Hindlimb muscle (tissue), 1 donor: ENCODE measurements at regions not wholly inside any gene's neighbourhood (a gene's known extent, or its start where the extent isn't known, plus 50 kb on each side); places are given as distances from the start of the nearest gene placed in this dataset.

Experiments used
- DNase-seq: peaks from one replicate; pipeline ENCODE4 v3.0.0-alpha.2; 2013

DNA sequence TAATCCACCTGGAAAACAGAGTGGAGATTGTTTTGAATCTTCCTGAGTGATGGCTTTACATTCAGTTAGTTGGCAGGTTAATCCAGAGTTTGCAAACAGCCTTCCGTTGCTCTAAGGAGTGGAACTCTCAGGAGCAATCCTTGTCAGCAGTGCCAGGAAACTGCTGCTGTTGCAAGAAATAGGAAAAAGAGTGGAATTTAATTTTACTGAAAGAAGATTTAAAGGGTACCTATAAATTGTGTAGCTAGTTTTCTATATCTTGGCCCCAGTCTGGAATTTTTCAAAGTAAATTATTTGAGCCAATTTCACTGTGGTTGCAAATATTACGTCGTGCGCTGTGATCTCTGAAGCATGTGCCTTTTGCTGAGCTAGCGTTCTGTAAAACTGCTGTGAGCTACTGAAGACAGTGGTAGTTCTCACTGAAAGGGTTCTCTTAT, 55.5 kb upstream of the SLC5A12 start:
- peak; percentile 86 for DNase-seq

DNA sequence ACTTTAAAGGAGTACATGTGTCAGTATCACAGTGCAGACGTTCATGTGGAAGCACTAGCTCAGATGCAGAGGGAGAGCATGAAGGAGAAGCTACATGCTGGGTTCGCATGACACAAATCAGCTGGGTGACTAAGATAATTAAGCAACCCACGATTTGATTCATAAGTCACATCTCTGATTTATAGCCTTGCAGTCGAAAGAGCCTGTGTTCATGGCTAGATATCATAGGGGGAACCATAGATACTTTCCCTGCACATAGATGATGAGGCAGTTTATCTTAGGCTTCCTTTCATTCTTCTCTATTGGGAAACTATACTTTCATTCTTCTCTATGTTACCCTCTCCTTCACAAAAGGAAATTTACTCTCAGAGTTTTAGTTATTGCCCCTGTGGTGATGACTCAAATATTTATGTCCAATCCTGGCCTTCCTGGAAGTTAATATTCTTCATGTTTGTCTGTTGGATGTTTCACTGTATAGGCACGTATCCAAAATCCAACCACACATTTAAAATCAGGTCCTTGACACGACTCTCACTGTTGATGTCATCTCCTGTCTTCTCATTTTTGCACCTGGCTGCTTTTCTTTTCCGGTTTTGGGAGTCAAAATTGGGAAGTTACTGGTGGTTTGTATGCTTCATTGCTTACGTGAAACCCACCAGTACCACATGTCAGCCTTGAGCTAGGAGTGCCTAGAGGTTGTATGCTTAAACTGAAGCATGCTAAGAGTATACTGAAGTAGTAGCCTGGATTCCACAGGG, 56.3 kb upstream of the SLC5A12 start:
- DNase-seq: peak; percentile 45

DNA sequence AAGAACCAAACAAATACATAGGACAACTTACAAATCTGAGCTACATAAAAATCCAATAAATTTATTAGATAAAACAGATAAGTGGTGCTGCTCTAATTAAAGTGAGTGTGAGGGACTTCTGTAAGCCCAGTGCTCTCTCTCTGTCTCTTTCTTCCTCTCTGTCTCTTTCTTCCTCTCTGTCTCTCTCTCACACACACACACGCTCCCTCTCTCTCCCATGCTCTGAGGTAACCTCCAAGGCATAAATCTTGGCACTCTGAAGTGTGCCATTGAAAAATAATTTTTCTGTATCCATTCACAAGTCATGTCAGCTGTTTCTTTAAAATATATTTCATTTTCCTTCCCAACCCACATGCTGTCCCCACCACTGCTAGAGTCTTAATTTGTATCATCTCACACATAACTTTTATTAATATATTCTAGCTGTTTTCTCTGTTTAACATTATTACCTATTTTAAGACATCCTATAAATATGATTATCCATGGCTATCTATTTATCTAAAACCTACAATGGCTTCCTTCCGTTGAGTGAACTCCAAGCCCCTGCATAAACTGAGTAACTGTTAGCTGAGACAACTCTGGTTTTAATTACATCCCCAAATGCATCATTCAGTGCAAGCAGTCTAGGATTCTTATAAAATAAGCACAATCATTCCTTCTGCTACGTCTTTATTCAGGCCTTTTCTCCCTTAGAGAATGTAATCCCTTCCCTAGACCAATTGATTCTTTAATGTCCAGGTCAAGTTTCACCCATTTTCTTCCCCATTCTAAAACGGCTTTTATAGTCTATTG, 57.4 kb upstream of the SLC5A12 start:
- no peak for DNase-seq

DNA sequence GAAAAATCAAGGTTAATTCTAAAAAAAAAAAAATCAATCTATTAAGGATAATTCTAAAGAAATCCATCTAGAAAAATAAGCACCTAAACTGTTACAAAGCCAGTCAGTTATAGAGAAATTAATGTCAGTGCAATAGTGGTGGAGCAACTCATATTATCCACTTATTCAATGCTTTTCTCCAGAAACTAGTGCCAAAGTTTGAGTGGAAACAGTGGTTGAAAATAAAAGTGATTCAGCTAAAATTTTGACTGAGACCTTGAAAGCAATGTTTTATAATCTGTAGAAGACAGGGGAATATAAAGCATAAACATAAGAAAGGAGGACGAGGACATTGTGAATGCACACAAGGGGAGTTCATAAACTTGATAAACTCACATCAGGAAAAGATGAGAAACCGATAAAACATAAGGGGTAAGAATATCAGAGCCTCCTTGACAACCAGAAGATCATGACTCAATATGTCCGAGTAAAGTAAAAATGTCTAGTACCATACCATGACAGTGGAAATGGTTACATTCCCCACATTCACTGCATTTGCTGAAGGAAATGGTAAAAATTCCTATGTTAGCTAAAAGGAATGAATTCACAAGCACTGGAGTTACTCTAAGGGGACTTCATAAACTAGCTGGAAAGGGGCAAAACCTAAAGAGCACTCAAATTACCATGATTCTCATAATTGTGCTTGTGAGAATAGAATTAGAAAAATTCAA, 58.7 kb upstream of the SLC5A12 start:
- no peak for DNase-seq

DNA sequence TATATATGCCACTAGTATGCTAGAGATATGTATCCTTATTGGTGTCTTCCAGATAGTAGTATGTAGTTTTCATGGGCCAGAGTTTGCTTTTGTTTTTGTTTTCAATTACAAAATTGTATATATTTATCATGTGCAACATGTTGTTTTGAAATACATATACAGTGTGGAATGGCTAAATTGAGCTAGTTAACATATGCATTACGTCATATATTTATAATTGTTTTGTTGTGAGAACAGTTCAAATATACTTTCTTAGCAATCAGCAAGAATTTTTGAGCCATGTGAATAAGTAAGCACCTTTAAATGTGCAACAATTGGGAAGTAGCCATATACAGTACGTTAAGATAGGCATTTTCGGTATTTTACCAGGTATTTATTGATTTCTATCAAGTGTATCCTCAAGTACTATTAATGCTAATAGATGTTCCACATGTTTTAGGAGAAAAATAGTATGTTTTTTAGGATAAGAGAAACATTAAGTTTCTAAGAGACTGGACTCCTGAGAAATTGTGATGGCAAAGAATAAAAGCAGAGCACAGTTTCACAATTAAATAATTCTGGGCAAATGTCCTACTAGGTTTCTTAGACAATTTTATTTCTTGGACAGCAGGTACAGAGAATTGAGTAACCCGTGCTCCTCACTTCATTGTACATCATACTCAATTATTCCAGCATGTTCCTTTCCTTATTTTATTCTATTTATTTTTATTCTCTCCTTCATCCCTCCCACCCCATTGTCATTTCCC, 60.5 kb upstream of the SLC5A12 start:
- peak; percentile 51 for DNase-seq

DNA sequence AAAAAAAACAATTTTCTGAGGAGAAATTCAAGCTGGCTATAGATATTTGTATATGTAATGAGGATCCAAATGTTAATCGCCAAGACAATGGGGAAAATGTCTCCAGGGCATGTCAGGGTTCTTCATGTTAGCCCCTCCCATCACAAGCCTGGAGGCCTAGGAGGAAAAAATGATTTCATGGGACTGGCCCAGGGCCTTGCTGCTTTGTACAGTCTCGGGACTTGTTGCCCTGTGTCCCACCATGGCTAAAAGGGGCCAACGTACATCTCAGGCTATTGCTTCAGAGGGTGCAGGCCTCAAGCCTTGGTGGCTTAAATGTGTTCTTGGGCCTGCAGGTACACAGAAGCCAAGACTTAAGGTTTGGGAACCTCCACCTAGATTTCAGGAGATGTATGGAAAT, 62.1 kb upstream of the SLC5A12 start:
- DNase-seq: no peak

DNA sequence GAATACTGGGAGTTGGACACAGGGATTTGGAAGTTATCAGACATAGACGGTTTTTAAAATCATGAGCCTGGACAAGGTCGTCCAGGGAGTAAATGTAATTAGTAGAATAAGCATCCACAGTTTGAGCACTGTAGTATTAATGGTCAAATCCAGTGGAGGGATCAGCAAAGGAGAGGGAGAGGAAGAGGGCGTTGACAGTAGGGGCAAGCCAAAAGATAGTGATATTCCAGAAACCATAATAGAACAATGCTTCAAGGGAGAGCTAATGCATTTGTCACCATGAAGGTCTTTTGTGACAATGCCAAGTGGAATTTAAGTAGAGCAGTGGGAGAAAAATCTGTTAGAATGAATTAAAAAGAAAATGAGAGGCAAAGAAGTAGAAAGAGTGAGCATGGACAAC, 68.9 kb upstream of the SLC5A12 start:
- DNase-seq: no peak

DNA sequence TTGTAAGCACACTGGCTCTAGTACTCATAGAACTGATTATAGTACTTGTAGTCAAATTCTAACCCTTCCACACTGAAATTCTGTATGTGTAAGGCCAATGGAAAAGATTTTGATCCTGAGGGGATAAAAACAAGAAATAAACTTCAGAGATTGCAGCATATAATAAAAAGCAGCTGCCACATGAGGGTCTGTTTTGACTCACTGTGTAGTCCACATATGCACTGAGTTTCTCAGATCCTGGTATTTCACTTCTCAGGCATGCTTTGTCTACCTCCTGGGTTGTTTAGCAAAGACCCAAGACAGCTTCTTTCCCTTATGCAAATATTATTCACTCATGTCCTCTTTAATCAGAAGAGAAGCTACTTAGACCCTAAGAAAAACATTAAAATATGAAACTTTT, 71.1 kb upstream of the SLC5A12 start:
- DNase-seq: no peak

DNA sequence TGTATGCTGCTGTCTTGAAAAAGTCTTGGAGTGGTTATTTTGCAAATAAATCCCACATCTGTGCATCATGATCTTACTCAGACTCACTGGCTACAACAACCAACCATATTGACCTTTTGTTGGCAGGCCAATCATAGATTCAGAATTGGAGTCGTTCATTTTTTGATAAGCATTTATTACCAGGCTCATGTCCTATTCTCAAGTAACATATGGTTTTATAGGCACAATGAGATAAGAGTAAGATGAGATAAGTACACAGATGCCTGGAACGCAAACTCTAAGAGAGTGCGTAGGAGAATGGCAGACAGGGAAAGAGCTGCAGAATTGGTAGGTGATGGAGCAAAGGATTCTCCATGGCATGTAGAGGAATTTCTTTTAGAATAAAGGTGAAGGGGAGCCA, 71.6 kb upstream of the SLC5A12 start:
- no peak for DNase-seq

DNA sequence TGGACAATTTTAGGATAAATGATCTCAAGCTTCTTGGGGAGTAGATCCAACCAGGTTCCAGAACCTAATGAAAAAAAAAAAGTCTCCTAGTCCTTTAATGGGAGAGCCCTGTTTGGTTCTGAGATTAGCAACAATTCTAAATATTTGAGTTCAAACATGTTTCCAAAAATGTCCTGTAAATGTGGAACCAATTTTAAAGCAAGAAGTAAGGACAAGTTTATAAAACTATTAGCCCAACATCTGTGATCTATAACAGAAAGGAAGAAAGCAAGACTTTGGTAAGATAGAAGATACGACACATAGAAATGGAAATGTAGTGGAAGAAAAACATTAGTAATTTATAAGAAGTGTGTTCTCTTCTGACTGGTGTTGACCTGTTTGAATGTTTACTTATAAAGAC, 79.7 kb upstream of the SLC5A12 start:
- DNase-seq: no peak

DNA sequence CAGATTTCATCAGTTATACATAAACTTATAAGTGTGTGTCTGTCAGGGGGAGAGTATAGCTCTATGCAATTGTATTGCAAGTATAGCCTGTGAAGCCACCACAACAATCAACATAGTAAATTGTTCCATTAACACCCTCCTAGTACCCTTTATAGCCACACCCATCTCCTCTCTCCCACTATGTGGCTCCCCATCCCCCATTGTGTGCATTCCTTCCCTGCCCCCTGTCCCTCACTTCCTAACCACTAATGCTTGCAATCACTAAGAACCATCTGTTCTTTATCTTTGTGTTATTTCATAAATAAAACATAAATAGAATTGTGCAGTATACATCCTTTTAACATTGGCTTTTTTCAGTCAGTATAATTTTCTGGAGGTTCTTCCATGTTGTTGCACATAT, 83.1 kb upstream of the SLC5A12 start:
- no peak for DNase-seq

DNA sequence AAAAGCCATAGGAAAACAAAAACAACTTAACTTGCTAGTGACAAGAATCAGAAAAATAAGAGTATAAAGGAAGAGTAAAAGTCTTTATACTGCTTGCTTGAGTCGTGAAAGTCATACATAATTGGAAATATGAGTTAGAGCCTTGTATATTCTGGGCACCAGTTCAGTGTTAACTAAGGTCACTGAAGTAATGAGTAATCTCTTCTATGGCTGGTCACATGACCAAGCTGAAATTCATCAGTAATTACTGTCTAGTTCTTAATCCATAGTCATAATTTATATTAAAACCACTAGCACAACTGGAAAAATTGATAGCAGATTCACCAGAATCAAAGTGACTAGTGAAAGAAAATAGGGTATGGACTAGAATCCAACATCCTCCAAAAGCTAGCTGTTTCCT, 84.4 kb upstream of the SLC5A12 start:
- DNase-seq: no peak

DNA sequence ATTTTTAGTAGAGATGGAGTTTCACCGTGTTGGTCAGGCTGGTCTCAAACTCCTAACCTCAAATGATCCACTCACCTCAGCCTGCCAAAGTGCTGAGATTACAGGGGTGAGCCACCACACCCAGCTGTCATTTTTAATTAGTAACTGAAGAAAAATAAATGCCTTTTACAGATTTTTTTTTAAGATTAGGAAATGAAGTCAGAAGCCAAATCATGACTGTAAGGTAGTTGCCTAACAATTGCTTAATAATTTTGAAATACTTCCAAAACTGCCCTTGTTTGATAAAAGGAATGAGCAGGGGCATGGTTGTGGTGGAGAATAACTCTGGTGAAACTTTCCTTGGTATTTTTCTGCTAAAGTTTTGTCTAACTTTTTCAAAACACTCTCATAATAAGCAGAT, 98.9 kb upstream of the SLC5A12 start:
- no peak for DNase-seq

DNA sequence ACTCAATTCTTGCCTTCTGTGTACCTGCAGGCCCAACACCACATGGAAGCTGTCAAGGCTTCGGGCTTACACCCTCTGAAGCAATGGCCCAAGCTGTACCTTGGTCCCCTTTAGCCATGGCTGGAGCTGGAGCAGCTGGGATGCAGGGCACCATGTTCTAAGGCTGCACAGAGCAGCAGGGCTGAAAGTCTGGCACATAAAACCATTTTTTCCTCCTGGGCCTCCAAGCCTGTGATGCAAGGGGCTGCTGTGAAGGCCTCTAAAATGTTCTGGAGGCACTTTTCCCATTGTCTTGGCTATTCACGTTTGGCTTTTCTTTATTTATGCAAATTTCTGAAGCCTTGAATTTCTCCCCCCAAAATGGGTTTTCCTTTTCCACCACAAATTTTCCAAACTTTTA, 102.1 kb upstream of the SLC5A12 start:
- DNase-seq: no peak

DNA sequence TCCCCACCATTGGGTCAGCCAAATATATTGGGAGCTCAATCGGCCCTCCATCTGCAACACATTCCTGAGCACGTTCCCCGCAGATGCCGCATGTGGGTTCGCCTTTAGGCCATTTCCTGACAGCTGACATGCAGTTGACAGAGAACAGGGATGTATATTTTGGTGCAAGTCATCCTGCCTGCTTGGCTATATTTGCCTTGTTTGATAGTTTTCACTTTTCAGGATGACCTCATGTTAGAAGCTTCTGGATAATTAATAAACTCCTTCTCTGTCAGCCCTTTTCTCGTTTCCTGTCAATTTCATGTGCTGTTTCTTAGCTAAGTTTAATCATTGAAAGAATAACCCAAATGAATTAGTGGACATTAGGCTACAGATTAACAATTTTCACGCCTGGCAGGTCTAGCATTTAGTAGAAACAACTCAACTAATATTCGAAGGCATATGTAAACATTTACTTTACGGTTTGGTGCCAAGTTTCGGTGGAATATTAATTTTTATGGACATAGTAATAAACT, 105.8 kb upstream of the SLC5A12 start:
- no peak for DNase-seq

DNA sequence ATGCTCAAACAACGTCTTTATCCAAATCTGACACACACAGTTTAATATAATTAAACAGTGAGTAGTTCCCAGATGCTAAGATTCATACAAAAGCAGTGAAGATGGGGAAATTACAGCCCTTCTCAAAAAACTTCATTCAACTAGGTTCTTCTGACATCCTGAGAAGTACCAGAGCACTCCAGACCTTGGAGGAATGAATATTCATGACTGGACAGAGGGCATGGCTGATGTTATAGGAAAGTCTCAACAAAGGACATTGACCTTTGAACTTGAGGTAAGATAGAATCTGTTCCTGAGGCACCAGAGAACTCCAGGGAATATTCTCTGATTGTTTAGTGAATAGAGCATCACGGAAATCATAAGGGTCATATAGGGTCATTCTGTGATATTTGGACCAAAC, 106.4 kb upstream of the SLC5A12 start:
- no peak for DNase-seq

DNA sequence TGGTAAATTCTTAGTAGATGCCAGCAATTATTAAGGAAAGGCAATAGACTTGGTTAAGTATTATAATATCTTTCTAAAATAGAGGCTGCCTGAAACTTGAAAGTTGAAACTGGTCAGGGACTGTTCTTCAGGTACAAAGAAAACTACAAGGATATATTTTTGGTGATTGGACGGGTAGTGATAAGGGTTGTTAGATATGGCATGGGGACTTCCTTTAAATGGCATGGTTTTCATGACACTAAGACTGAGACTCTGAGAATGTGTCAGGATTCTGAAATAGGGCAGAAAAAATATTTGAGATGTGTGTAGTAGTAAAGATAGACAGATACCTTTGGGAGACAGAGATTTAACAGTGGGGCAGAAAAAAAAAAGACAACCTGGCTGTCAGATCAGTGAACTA, 108.4 kb upstream of the SLC5A12 start:
- DNase-seq: no peak

DNA sequence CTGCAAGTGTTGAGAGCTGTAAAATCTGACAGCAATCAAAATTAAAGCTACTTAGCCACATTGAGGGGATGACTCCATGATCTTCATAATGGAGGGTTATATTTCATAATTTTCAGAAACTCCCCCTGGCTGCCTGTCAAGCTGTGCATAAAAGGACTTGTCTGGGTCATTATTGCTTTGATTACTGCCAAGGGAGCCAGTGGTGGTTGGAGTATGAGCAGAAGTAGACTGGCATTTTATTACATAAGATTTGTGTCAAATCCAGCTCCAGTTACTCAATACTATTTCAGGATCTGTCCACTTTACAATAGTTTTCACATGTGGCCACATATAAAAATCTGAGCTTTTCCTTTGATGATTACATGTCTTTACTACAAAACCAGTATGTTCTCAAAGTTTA, 108.9 kb upstream of the SLC5A12 start:
- no peak for DNase-seq

DNA sequence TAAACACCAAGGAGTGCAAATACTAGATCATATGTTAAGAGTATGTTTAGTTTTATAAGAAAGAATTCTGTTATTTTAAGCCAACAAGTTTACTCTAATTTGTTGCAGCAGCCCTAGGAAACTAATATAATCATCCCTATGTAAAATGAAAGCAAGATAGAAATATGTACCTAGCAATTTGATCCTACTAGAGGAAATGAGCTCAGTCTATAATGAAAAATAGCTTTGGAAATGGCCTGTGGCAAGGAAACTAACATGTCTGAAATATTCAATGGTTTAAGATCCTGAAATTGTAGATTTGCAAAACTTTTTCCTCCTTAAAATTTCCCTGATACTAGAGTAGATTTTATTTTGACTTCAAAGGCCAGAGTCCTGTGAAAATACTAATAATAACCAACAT, 112.7 kb upstream of the SLC5A12 start:
- no peak for DNase-seq

DNA sequence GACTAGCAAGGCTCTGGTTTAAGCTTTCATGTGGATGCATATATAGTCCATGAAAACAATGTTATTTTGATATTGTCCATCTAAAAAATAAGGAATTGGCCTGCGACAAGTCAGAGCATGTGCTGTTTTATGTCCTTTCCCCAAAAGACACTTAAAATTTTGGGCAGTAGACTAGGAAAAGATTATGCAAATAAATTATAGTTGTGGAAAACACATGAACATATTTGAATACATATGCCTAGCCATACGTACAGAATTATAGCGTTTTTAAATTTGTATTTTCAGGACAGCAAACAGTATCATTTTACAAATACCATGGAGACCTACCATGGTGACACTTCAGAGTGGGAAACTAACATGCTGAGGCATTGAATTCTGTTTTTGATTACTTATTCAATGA, 113.8 kb upstream of the SLC5A12 start:
- DNase-seq: peak; percentile 18

DNA sequence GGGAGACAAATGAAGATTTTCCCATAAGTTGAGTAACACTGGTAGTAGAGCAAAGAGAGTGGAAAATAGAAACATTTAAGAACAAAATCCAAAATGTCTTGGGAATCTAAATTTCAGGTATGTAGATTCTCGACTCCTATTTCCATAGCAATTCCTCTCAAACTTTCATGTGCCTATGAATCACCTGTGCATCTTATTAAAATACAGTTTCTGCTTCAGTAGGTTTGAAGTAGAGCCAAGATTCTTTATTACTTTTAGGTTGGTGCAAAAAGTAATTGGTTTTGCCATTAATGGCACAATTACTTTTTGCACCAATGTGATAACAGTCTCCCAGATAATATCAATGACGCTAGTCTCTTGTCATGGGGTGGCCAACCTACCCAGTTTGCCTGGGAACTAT, 115.3 kb upstream of the SLC5A12 start:
- DNase-seq: no peak

DNA sequence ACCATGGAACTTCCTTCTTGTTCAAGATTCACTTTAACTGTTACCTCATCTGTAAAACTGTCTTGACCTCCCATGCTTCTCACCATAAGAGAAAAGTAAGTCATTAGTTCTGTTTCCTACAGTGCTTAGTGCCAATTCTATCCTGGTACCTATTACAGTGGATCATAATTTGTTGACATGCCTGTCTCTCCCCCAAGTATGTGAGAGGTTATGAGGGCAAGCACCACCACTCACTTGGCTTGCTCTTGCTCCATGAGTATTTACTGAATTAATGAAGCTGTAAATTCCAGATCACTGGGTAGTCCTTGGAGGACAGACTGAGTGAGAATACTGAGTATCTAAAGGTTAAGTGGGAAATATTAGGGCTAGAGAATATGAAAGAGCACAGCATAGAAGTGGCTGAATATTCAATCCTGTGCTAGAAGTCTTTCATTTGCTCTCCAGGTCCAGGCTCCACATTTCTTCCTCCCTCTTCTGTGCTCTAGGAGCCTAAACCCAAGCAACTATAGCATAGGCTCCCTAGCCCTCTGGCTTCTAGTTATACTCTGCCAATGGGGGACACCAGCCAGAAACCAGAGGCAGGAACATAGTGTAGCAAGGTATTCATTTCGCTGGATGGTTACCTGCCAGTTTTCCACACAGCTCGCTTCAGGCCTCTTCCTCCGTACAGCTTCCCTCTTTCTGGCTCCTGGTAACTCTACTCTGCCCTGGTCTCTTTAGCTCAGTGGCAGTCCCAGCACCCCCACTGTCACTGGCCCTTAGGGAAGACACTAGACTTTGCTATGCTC, 118.2 kb upstream of the SLC5A12 start:
- no peak for DNase-seq
